D721Med (cell line): ENCODE measurements at regions not wholly inside any gene's neighbourhood (a gene's known extent, or its start where the extent isn't known, plus 50 kb on each side); places are given as distances from the start of the nearest gene placed in this dataset.
A peak's percentile ranks its signal among the peaks of the same experiment; 100 is the strongest.

Experiments
- DNase-seq: peaks from one replicate; pipeline ENCODE4 v3.0.0; 2011; ENCODE audit warnings: low spot score; ENCODE audit not compliant: insufficient read length
- FAIRE-seq: peaks from 2 replicates; lab custom pipeline; 2011; peaks lifted over from hg19 to GRCh38; lab: Jason Lieb, UNC
- CTCF ChIP-seq: IDR thresholded peaks from 2 replicates; pipeline ENCODE4 v1.5.1; 2012; ENCODE audit warnings: mild to moderate bottlenecking, control low read depth; ENCODE audit not compliant: insufficient read depth; ENCODE audit errors: missing control alignments

DNA sequence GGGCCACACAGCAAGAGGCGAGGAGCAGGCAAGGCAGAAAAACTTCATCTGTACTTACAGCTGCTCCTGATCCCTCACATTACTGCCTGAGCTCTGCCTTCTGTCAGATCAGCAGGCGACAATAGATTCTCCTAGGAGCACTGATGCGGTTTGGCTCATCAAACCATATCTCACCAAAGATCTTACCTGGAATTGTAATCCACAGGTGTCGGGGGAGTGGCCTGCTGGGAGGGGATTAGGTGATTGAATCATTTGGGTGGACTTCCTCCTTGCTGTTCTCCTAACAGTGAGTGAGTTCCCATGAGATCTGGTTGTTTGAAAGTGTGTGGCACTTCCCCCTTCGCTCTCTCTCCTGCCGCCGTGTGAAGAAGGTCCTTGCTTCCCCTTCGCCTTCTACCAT lies 647.3 kb downstream of the SOCS6 start:
- no peak for DNase-seq
- TF ChIP-seq CTCF = no peak
- no peak for FAIRE-seq

- DNase-seq = no peak
- TF ChIP-seq CTCF = peak; percentile 73
- peak; percentile 98 for FAIRE-seq
Measured at GRCh38 chr18:70931942-70932814, 643.3 kb downstream of the SOCS6 start.

DNA sequence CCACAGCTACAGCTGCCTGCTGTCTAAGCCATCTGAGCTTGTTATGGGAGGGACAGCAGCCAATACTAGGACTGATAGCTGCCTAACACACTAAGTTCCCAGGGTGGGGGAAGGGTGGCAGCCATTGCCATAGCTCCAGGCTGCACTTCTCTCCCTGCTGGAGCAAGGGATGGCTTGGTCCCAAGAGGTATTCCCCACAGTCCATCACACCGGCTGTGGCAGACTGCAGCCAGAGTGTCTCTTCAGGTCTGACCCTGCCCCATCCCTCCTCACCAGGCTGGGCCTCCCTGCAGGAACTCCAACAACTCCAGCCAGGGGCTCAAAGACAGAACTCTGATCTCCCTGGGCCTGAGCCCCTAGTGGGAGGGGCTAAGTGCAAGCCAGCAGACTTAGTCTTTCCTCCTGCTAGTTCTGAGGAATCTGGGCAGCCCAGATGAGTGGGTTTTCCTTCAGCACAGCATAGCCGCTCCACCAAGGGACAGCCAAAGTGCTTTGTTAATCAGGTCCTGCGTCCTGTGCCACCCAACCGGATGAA lies 632.1 kb downstream of the SOCS6 start:
- DNase-seq (no peak), FAIRE-seq (no peak)
- TF ChIP-seq CTCF = no peak

DNA sequence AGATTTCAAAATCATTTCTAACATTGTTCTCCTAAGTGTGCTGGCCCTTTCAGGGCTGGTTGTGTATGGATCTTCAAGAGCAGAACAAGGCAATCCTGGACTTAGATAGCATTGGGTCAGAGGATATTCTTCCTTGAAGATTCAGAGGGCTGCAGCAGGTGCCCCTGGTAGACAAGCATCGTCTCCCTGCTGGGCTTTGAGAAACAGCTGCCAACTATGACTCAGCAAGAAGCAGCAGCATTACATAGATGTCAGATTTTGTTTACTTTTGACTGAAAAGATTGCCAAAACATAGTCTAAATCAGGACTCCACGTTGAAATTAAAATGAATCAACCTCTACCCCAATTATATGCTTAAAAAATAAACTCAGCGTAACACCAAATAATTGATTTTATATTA lies 618.8 kb downstream of the SOCS6 start:
- DNase-seq (no peak), FAIRE-seq (no peak)
- no peak for TF ChIP-seq CTCF

- DNase-seq (no peak), FAIRE-seq (no peak)
- no peak for TF ChIP-seq CTCF
Measured at GRCh38 chr18:70892381-70892780, 603.5 kb downstream of the SOCS6 start.

GRCh38 chr18:70870292-70870691 lies 581.4 kb downstream of the SOCS6 start:
- FAIRE-seq (no peak), DNase-seq (no peak)
- no peak for TF ChIP-seq CTCF

GRCh38 chr18:70848329-70848728 lies 559.5 kb downstream of the SOCS6 start:
- TF ChIP-seq CTCF = no peak
- FAIRE-seq (no peak), DNase-seq (no peak)
